Subcutaneous abdominal adipose tissue (tissue), 5 donors: ENCODE measurements at regions not wholly inside any gene's neighbourhood (a gene's known extent, or its start where the extent isn't known, plus 50 kb on each side); places are given as distances from the start of the nearest gene placed in this dataset.

Source experiments
- H3K27ac ChIP-seq: one replicate; pipeline ENCODE4 v1.7.0; 2013; ENCODE audit warnings: low read depth, mild to moderate bottlenecking, inconsistent platforms, low read length, moderate library complexity
- H3K27me3 ChIP-seq, 5 donors: one replicate each; pipeline ENCODE4 v1.7.0; 2013; ENCODE audit warnings: low read length in 5 of 5, inconsistent platforms in 1 of 5; ENCODE audit not compliant: control insufficient read depth in 5 of 5, insufficient read depth in 4 of 5
- H3K36me3 ChIP-seq, 5 donors: one replicate each; pipeline ENCODE4 v1.7.0; 2013; ENCODE audit warnings: low read length in 5 of 5; ENCODE audit not compliant: control insufficient read depth in 5 of 5, insufficient read depth in 5 of 5
- H3K4me1 ChIP-seq, 5 donors: one replicate each; pipeline ENCODE4 v1.7.0; 2013; ENCODE audit warnings: low read length in 5 of 5, mild to moderate bottlenecking in 3 of 5, moderate library complexity in 1 of 5; ENCODE audit not compliant: control insufficient read depth in 5 of 5, insufficient read depth in 5 of 5
- H3K4me3 ChIP-seq, 5 donors: one replicate each; pipeline ENCODE4 v1.7.0; 2013; ENCODE audit warnings: low read length in 5 of 5, low read depth in 1 of 5
- H3K9ac ChIP-seq, 5 donors: one replicate each; pipeline ENCODE4 v1.7.0; 2013; ENCODE audit warnings: low read length in 5 of 5, mild to moderate bottlenecking in 4 of 5, moderate library complexity in 3 of 5
- H3K9me3 ChIP-seq, 5 donors: one replicate each; pipeline ENCODE4 v1.7.0; 2013; ENCODE audit warnings: low read length in 5 of 5; ENCODE audit not compliant: control insufficient read depth in 5 of 5
- donor health status: healthy.
- donor health status: healthy.
- donor health status: healthy.
- donor health status: healthy.
- donor health status: healthy.

DNA sequence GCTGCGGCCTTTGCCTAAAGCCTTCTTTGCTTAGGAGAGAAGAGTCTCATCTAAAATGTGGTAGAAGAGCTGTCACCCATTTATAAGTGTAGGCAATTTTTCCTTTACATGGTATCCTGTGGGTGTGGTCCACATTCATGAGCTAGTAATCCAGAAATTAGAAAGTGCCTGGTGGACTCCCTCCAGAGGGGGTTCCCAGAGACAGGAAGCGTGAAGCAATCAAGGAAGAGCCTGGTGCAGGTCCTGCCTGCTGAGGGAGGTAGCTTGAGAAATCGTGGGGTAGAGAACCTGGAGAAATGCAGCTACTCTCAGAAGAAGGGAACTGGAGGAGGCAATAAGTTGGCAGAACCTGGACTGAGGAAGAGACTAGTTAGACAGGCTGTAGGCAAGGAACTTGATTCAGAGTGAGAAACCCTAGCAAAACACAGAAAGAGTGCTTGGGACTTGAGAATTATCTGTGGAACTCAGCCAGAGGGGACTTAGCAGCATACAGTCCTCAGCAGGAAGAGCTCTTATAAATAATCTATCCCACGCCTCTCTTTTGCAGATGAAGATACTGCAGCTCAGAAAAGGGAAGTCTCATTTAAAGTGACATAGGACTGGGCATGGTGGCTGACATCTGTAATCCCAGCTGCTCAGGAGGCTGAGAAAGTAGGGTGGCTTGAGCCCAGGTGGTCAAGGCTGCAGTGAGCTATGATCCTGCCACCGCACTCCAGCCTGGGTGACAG, 182.4 kb upstream of the CCND2 start:
- H3K4me1 ChIP-seq: peaks cover 2 to 20% (median 15%) of the 10 kb centered on the region in 5 donors

DNA sequence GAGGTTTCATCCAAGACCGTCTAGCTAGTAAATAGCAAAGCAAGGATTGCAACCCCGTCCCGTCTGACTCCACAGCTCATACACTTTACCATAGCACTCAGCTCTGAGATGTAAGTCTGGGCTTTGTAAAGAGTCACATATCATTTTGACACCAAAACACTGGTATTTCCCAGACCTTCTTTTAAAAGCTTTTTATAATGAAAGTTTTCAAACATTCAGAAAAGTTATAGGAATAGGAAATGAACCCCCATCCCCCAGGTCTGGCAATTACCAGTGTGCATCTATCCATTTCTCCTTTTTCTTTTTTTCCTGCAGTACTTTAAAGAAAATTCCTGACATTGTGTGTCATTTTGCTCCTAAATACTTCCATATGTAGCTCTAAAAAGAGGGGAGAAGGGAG, 183.6 kb upstream of the CCND2 start:
- no peak overlapping the region for H3K9ac ChIP-seq
- H3K27ac ChIP-seq: no peak overlapping the region
- H3K27me3 ChIP-seq: no peaks in the 10 kb centered on the region

More for the DNA sequence above, 182.4 kb upstream of the CCND2 start:
- no peaks in the 10 kb centered on the region for H3K36me3 ChIP-seq
- no peak overlapping the region for H3K4me3 ChIP-seq
- H3K9me3 ChIP-seq: no peaks in the 10 kb centered on the region
- no peak overlapping the region for H3K9ac ChIP-seq
- H3K27ac ChIP-seq: no peak overlapping the region
- H3K27me3 ChIP-seq: no peaks in the 10 kb centered on the region

DNA sequence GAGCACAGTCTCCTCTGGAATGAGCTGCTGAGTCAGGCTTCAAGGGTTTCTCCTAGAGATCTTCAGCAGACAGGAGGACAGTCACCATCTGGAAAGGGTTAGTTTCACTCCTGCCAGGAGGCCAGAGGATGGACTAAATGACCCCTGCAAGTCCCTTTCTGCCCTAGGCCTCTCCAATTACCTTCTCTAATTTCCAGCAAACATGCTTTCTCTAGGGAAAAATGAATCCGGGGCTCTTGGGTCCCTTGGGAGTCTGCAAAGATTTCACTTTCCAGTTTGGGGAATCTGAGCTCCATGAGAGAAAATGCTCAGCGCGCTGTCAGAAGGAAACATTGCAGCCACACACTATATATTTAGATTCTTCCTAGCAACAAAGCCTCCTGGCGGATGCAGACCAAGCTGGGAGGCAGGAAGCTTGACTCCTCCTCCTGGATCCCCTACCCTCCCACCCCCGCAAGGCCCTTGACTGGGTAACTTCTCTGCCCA, 184.4 kb upstream of the CCND2 start:
- H3K9ac ChIP-seq: no peak overlapping the region
- H3K27ac ChIP-seq: no peak overlapping the region
- H3K4me3 ChIP-seq: no peak overlapping the region
- no peaks in the 10 kb centered on the region for H3K27me3 ChIP-seq
- no peaks in the 10 kb centered on the region for H3K36me3 ChIP-seq
- H3K9me3 ChIP-seq: no peaks in the 10 kb centered on the region
- peaks cover 2 to 35% (median 25%) of the 10 kb centered on the region in 5 donors for H3K4me1 ChIP-seq

More for the DNA sequence above, 183.6 kb upstream of the CCND2 start:
- H3K4me3 ChIP-seq: no peak overlapping the region
- H3K36me3 ChIP-seq: no peaks in the 10 kb centered on the region
- H3K4me1 ChIP-seq: peaks cover 2 to 27% (median 17%) of the 10 kb centered on the region in 5 donors
- H3K9me3 ChIP-seq: no peaks in the 10 kb centered on the region

DNA sequence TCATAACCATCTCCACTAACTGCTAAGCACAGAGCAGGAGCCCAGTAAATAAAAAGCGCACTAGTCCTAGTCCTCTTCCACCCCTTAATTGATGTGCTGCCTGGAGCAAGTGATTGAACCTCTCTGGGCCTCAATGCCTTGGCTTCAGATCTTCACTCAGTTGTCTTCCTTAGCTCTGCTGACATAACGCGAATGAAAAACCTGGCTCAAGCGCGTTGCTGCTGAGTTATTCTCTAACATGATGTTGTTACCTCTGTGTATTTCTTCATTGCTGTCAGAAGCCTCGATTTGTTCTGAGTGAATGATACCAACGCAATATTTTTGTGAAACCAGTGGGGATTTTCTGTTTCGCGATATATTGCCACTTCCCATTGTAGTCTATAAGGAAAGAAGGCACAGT, 185.1 kb upstream of the CCND2 start:
- H3K4me3 ChIP-seq: no peak overlapping the region
- no peaks in the 10 kb centered on the region for H3K9me3 ChIP-seq
- H3K36me3 ChIP-seq: no peaks in the 10 kb centered on the region
- peaks cover 2 to 42% (median 32%) of the 10 kb centered on the region in 5 donors for H3K4me1 ChIP-seq
- H3K27ac ChIP-seq: no peak overlapping the region
- H3K9ac ChIP-seq: no peak overlapping the region
- no peaks in the 10 kb centered on the region for H3K27me3 ChIP-seq

DNA sequence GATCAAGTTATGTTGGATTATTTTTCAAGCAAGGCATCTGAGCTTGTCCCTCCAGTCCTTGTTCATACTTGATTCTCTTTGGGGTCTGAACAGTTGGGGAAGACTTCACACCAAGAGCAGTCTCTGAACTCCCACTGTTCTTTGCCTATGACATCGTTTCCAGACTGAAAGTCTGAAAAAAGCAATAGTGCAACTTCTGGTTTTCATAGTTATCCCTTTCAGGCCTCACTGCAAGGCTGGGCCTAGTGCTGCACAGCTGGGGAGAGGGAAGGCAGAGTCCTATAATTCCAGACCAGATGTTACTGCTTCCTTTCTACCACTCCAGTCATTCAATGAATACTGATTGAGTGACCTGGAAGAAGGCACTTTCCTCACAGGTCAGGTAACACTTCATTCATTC, 187.1 kb upstream of the CCND2 start:
- Histone ChIP-seq H3K27me3 (no peaks in the 10 kb centered on the region), H3K27ac (no peak overlapping the region), H3K4me3 (no peak overlapping the region), H3K36me3 (no peaks in the 10 kb centered on the region), H3K9me3 (no peaks in the 10 kb centered on the region), H3K9ac (no peak overlapping the region), H3K4me1 (peaks cover 2 to 52% (median 40%) of the 10 kb centered on the region in 5 donors)

DNA sequence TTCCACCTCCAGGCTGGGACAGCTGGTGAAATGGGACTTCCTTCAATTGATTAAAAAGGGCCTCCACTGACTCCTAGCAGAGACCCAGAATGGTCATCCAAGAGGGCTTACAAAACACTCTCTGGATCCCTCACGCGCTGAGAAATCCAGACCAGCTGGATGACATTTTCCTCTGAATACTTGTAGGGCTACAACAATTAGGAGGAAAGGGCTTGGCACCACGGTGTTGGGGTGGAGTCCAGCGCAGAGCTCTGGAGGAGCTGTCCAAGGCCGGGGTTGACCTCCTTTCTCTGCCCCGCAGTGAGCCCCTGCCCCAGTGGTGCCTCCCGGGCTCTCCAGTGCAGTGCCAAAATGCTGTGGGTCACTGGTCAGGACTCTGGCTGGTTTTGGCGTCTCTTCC, 189.0 kb upstream of the CCND2 start:
- H3K9me3 ChIP-seq: no peaks in the 10 kb centered on the region
- no peaks in the 10 kb centered on the region for H3K36me3 ChIP-seq
- no peak overlapping the region for H3K4me3 ChIP-seq
- H3K4me1 ChIP-seq: peaks cover 4 to 52% (median 37%) of the 10 kb centered on the region in 5 donors
- H3K27me3 ChIP-seq: no peaks in the 10 kb centered on the region
- no peak overlapping the region for H3K9ac ChIP-seq
- no peak overlapping the region for H3K27ac ChIP-seq

DNA sequence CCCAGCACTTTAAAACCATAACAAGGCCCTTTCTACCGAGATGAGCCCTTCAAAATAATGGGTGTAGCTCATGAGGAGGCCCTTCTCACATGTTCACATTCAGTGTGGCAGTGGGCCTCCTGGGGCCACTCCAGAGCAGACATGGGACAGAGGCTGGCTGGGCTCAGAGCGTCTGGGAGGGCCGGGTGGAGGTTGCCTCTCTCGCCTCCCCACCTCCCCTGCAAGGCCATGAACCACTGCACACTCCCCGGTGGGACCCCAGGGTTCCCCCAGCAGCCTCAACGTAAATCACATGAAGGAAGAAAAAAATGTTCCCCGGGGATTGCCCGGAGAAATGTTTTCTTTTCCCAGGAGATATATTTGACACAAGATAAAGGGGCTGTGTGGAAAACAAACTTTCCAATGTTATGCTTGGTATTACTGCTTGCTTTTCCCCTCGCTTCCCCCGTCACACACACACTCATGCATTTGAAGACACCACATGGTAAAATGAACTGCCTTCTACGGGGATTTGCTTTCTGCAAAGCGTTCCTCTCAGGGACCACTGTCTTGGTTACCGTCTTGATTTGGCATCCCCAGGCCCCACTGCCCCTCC, 190.7 kb upstream of the CCND2 start:
- no peak overlapping the region for H3K9ac ChIP-seq
- H3K27ac ChIP-seq: no peak overlapping the region
- no peaks in the 10 kb centered on the region for H3K36me3 ChIP-seq
- no peaks in the 10 kb centered on the region for H3K27me3 ChIP-seq
- H3K4me1 ChIP-seq: peaks cover 4 to 38% (median 28%) of the 10 kb centered on the region in 5 donors
- no peak overlapping the region for H3K4me3 ChIP-seq
- peaks cover 0 to 2% (median 0%) of the 10 kb centered on the region in 5 donors for H3K9me3 ChIP-seq

DNA sequence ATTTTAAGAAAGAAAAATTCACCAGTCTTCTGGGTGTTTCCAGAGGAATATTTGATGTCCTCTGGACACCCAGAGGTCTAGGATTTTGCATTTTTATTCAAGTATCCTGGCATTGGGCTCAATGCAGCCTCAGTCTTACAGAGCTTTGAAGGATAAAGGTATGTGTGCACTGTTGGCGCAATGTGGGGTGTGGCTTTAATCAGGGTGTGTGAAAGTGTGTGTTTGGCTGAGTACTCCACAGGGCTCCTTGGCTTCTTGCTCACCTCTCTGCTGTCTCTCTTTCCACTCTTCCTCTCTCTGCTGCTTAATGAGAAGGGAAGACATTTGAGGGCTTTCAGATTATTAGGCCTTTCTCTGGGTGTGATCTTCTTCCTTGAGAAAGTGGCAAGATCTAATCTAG, 193.3 kb upstream of the CCND2 start:
- Histone ChIP-seq H3K4me3 (no peak overlapping the region), H3K27ac (no peak overlapping the region), H3K9ac (no peak overlapping the region), H3K36me3 (no peaks in the 10 kb centered on the region), H3K4me1 (peaks cover 2 to 28% (median 24%) of the 10 kb centered on the region in 5 donors), H3K9me3 (peaks cover 0 to 2% (median 0%) of the 10 kb centered on the region in 5 donors), H3K27me3 (no peaks in the 10 kb centered on the region)

DNA sequence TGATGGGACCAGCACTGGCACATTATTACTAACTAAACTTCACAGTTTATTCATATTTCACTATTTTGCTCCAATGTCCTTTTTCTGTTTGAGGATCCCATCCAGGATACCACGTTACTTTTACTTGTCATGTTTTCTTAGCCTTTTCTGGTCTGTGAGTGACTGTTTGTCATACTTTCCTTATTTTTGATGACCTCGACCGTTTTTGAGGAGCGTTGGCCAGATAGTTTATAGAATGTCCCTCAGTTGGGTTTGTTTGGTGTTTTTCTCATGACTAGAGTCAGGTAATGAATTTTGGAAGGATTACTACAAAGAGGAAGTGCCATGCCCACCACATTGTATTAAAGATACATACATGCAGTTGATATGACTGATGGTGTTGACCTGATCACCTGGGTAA, 199.4 kb upstream of the CCND2 start:
- Histone ChIP-seq H3K9ac (no peak overlapping the region), H3K9me3 (peaks cover 0 to 2% (median 0%) of the 10 kb centered on the region in 5 donors), H3K27ac (no peak overlapping the region), H3K36me3 (no peaks in the 10 kb centered on the region), H3K27me3 (peaks cover 0 to 2% (median 0%) of the 10 kb centered on the region in 5 donors), H3K4me1 (no peaks in the 10 kb centered on the region), H3K4me3 (no peak overlapping the region)

DNA sequence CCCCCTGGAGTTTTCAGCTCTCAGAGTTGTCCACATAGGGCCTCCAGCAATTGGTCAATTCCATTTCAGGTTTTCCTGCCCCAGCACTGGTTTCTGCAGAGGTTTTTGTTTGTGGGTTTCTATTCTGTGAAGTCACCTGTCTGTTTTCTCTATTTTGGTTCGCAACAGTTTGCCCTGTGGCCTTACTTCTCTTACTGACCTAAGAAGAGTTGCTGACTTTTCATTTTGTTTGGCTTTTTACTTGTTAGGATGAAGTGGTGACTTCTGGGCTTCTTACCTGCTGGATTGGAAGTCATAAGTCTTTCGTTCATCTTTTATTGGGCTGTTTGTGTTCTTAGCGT, 196.4 kb upstream of the PARP11 start:
- H3K27me3 ChIP-seq: peaks cover 0 to 2% (median 0%) of the 10 kb centered on the region in 5 donors
- H3K27ac ChIP-seq: no peak overlapping the region
- no peaks in the 10 kb centered on the region for H3K36me3 ChIP-seq
- no peaks in the 10 kb centered on the region for H3K4me1 ChIP-seq
- H3K9me3 ChIP-seq: no peaks in the 10 kb centered on the region
- no peak overlapping the region for H3K4me3 ChIP-seq
- no peak overlapping the region for H3K9ac ChIP-seq
